SH-SY5Y (cell line): ENCODE measurements at regions not wholly inside any gene's neighbourhood (a gene's known extent, or its start where the extent isn't known, plus 50 kb on each side); places are given as distances from the start of the nearest gene placed in this dataset.

ENCODE experiments used
- GATA2 ChIP-seq: IDR thresholded peaks from 2 replicates; pipeline ENCODE4 v1.6.1; 2011; ENCODE audit warnings: mild to moderate bottlenecking, low read depth, low read length
- GATA3 ChIP-seq: IDR thresholded peaks from 2 replicates; pipeline ENCODE4 v1.6.1; 2011; ENCODE audit warnings: low read depth, mild to moderate bottlenecking, low read length, moderate library complexity

DNA sequence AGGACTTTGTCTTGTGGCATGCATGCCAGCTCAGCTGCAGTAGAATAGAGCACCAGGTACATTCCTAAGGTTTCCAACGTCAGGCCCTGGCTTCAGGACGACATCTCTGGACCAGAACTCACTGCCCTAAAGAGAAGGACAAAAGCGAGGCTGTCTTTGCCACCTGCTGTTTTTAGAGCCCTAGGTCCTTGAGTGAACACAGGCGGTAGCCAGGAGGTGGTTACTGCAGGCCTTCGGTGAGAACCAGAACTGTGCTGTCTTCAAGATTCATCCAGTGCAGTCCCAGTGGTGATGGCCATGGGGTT lies 288.9 kb upstream of the CDH18 start:
- no peak for TF ChIP-seq GATA2
- no peak for TF ChIP-seq GATA3
